ENCODE measurements at regions not wholly inside any gene's neighbourhood (a gene's known extent, or its start where the extent isn't known, plus 50 kb on each side); places are given as distances from the start of the nearest gene placed in this dataset.

- no peak for TF ChIP-seq POLR2AphosphoS5 (IDR thresholded peaks at IDR 0.05)
- TF ChIP-seq POLR2A (IDR thresholded peaks at IDR 0.05), result no peak
- TF ChIP-seq CTCF (IDR thresholded peaks at IDR 0.05), result no peak
Observed at GRCh38 chr14:81819344-81819743, 285.7 kb upstream of the SEL1L start.

Measured in prostate gland (tissue), 2 donors.